Liver (tissue), 3 donors: ENCODE measurements at regions not wholly inside any gene's neighbourhood (a gene's known extent, or its start where the extent isn't known, plus 50 kb on each side); places are given as distances from the start of the nearest gene placed in this dataset.
"Not testable (repeated sequence)": the region's sequence is repeated elsewhere in the genome, so short reads cannot be mapped to it uniquely, and the experiment has no call there.

Experiments used
- ATF3 ChIP-seq: IDR thresholded peaks from 2 replicates; pipeline ENCODE4 v1.6.1; 2016; ENCODE audit warnings: antibody characterized with exemption
- CTCF ChIP-seq: fragments of 150-350 bp; IDR thresholded peaks from 2 replicates; pipeline ENCODE4 v1.5.1; 2017; ENCODE audit warnings: improper control_type of control experiment, low read depth, low read length; ENCODE audit not compliant: missing input control
- EGR1 ChIP-seq, 2 donors: IDR thresholded peaks; 2 replicates each; pipeline ENCODE4 v1.6.1; 2016 to 2018; ENCODE audit warnings: antibody characterized with exemption in 2 of 2, low read depth in 2 of 2
- FOXA1 ChIP-seq: IDR thresholded peaks from 2 replicates; pipeline ENCODE4 v1.6.1; 2016; ENCODE audit warnings: antibody characterized with exemption
- FOXA2 ChIP-seq: IDR thresholded peaks from 2 replicates; pipeline ENCODE4 v1.6.1; 2016; ENCODE audit warnings: antibody characterized with exemption
- GABPA ChIP-seq, 2 donors: IDR thresholded peaks in 1 of 2; conservative IDR thresholded peaks in 1 of 2; 2 replicates each; pipeline ENCODE4 v1.6.1; 2016; ENCODE audit warnings: antibody characterized with exemption in 2 of 2, mild to moderate bottlenecking in 1 of 2, moderate library complexity in 1 of 2
- HNF4A ChIP-seq, 2 donors: conservative IDR thresholded peaks; 2 replicates each; pipeline ENCODE4 v1.6.1; 2016; ENCODE audit warnings: antibody characterized with exemption in 2 of 2, mild to moderate bottlenecking in 2 of 2
- JUND ChIP-seq, 2 donors: IDR thresholded peaks; 2 replicates each; pipeline ENCODE4 v1.6.1; 2016; ENCODE audit warnings: antibody characterized with exemption in 2 of 2
- MAX ChIP-seq: IDR thresholded peaks from 2 replicates; pipeline ENCODE4 v1.6.1; 2016; ENCODE audit warnings: antibody characterized with exemption
- RAD21 ChIP-seq, 2 donors: IDR thresholded peaks; 2 replicates each; pipeline ENCODE4 v1.6.1; 2016; ENCODE audit warnings: antibody characterized with exemption in 2 of 2, mild to moderate bottlenecking in 2 of 2
- REST ChIP-seq: IDR thresholded peaks from 2 replicates; pipeline ENCODE4 v1.6.1; 2016; ENCODE audit warnings: antibody characterized with exemption, mild to moderate bottlenecking
- SP1 ChIP-seq: IDR thresholded peaks from 2 replicates; pipeline ENCODE4 v1.6.1; 2018; ENCODE audit warnings: antibody characterized with exemption, mild to moderate bottlenecking
- TAF1 ChIP-seq: conservative IDR thresholded peaks from 2 replicates; pipeline ENCODE4 v1.6.1; 2016; ENCODE audit warnings: antibody characterized with exemption, mild to moderate bottlenecking
- YY1 ChIP-seq: IDR thresholded peaks from 2 replicates; pipeline ENCODE4 v1.6.1; 2016; ENCODE audit warnings: antibody characterized with exemption, mild to moderate bottlenecking
- donor health status: healthy.
- donor health status: healthy.

GRCh38 chr2:65600871-65601270 is 168.5 kb upstream of the SPRED2 start:
- TF ChIP-seq CTCF; FOXA1; ATF3; REST; RAD21 (IDR thresholded peaks at IDR 0.05); JUND (IDR thresholded peaks at IDR 0.05); YY1; GABPA (IDR thresholded peaks at IDR 0.05 in 1 of 2, conservative IDR thresholded peaks at IDR 0.05 in 1 of 2); SP1; TAF1; MAX; HNF4A (conservative IDR thresholded peaks at IDR 0.05); FOXA2; EGR1 (IDR thresholded peaks at IDR 0.05; ENCODE audit: low read depth in 2 of 2): not testable (repeated sequence)
